ENCODE measurements at regions not wholly inside any gene's neighbourhood (a gene's known extent, or its start where the extent isn't known, plus 50 kb on each side); places are given as distances from the start of the nearest gene placed in this dataset.
A peak's percentile ranks its signal among the peaks of the same experiment; 100 is the strongest.

GRCh38 chr16:54654429-54654828 is 276.2 kb upstream of the IRX5 start:
- no peak overlapping the region for H3K9ac ChIP-seq
- peaks cover 0 to 27% (median 5%) of the 10 kb centered on the region in 11 experiments; a peak in 8 of 22 replicates for H3K9me3 ChIP-seq (replicated peaks in 1 of 11)
- no peaks in the 10 kb centered on the region for H4K20me1 ChIP-seq
- peaks cover 0 to 15% (median 0%) of the 10 kb centered on the region in 10 experiments; a peak in 3 of 20 replicates for H3K4me1 ChIP-seq
- no peak overlapping the region for H3K27ac ChIP-seq
- no peak for TF ChIP-seq Cebpa-rat (IDR thresholded peaks at IDR 0.05)
- H3K27me3 ChIP-seq, result no peaks in the 10 kb centered on the region
- no peak overlapping the region for H3K4me2 ChIP-seq
- H3K4me3 ChIP-seq, result no peak overlapping the region
- H3K36me3 ChIP-seq, result no peaks in the 10 kb centered on the region

GRCh38 chr16:54652201-54652770 is 278.4 kb upstream of the IRX5 start:
- Histone ChIP-seq H3K27me3 (no peaks in the 10 kb centered on the region), H3K4me1 (peaks cover 0 to 15% (median 0%) of the 10 kb centered on the region in 10 experiments; a peak in 3 of 20 replicates), H3K4me3 (no peak overlapping the region), H3K27ac (no peak overlapping the region), H3K9ac (no peak overlapping the region), H3K4me2 (no peak overlapping the region), H4K20me1 (no peaks in the 10 kb centered on the region), H3K9me3 (replicated peaks in 1 of 11) (peaks cover 0 to 8% (median 0%) of the 10 kb centered on the region in 11 experiments; a peak in 7 of 22 replicates), H3K36me3 (no peaks in the 10 kb centered on the region)
- no peak for TF ChIP-seq Cebpa-rat (IDR thresholded peaks at IDR 0.05)

GRCh38 chr16:54651440-54652195 is 279.0 kb upstream of the IRX5 start:
- H3K4me3 ChIP-seq, result no peak overlapping the region
- no peaks in the 10 kb centered on the region for H4K20me1 ChIP-seq
- no peaks in the 10 kb centered on the region for H3K27me3 ChIP-seq
- no peak overlapping the region for H3K9ac ChIP-seq
- H3K27ac ChIP-seq, result no peak overlapping the region
- no peak overlapping the region for H3K4me2 ChIP-seq
- H3K4me1 ChIP-seq, result peaks cover 0 to 15% (median 0%) of the 10 kb centered on the region in 10 experiments; a peak in 3 of 20 replicates
- TF ChIP-seq Cebpa-rat (IDR thresholded peaks at IDR 0.05), result no peak
- H3K9me3 ChIP-seq (replicated peaks in 1 of 11), result peaks cover 0 to 7% (median 0%) of the 10 kb centered on the region in 11 experiments; a peak in 2 of 22 replicates
- H3K36me3 ChIP-seq, result no peaks in the 10 kb centered on the region

- H3K4me1 ChIP-seq, result peaks cover 0 to 8% (median 0%) of the 10 kb centered on the region in 10 experiments; a peak in 2 of 20 replicates
- no peak overlapping the region for H3K4me3 ChIP-seq
- no peak overlapping the region for H3K9ac ChIP-seq
- no peaks in the 10 kb centered on the region for H3K27me3 ChIP-seq
- no peaks in the 10 kb centered on the region for H3K36me3 ChIP-seq
- no peak for TF ChIP-seq Cebpa-rat (IDR thresholded peaks at IDR 0.05)
- H3K9me3 ChIP-seq (replicated peaks in 1 of 11), result peaks cover 0 to 7% (median 0%) of the 10 kb centered on the region in 11 experiments; a peak in 2 of 22 replicates
- no peak overlapping the region for H3K27ac ChIP-seq
- no peak overlapping the region for H3K4me2 ChIP-seq
- no peaks in the 10 kb centered on the region for H4K20me1 ChIP-seq
Measured at GRCh38 chr16:54649876-54650275, 280.8 kb upstream of the IRX5 start.

- no peak for TF ChIP-seq Cebpa-rat (IDR thresholded peaks at IDR 0.05)
- Histone ChIP-seq H3K9me3 (replicated peaks in 1 of 11) (peaks cover 0 to 7% (median 0%) of the 10 kb centered on the region in 11 experiments; a peak in 2 of 22 replicates), H4K20me1 (no peaks in the 10 kb centered on the region), H3K4me2 (no peak overlapping the region), H3K4me3 (no peak overlapping the region), H3K4me1 (peaks cover 0 to 8% (median 0%) of the 10 kb centered on the region in 10 experiments; a peak in 2 of 20 replicates), H3K27me3 (no peaks in the 10 kb centered on the region), H3K36me3 (no peaks in the 10 kb centered on the region), H3K27ac (no peak overlapping the region), H3K9ac (no peak overlapping the region)
Measured at GRCh38 chr16:54648575-54648974, 282.1 kb upstream of the IRX5 start.

GRCh38 chr16:54647725-54648221 is 282.9 kb upstream of the IRX5 start:
- TF ChIP-seq Cebpa-rat (IDR thresholded peaks at IDR 0.05), result no peak
- peaks cover 0 to 5% (median 0%) of the 10 kb centered on the region in 10 experiments; a peak in 2 of 20 replicates for H3K4me1 ChIP-seq
- no peak overlapping the region for H3K4me3 ChIP-seq
- H4K20me1 ChIP-seq, result no peaks in the 10 kb centered on the region
- no peak overlapping the region for H3K9ac ChIP-seq
- no peak overlapping the region for H3K4me2 ChIP-seq
- H3K36me3 ChIP-seq, result no peaks in the 10 kb centered on the region
- no peak overlapping the region for H3K27ac ChIP-seq
- H3K9me3 ChIP-seq (replicated peaks in 1 of 11), result peaks cover 0 to 5% (median 0%) of the 10 kb centered on the region in 11 experiments; a peak in 2 of 22 replicates
- H3K27me3 ChIP-seq, result no peaks in the 10 kb centered on the region

- H3K4me2 ChIP-seq, result no peak overlapping the region
- H3K36me3 ChIP-seq, result no peaks in the 10 kb centered on the region
- no peak overlapping the region for H3K9ac ChIP-seq
- no peaks in the 10 kb centered on the region for H4K20me1 ChIP-seq
- H3K27ac ChIP-seq, result no peak overlapping the region
- no peaks in the 10 kb centered on the region; a peak in 2 of 20 replicates for H3K4me1 ChIP-seq
- TF ChIP-seq Cebpa-rat (IDR thresholded peaks at IDR 0.05), result no peak
- H3K27me3 ChIP-seq, result no peaks in the 10 kb centered on the region
- H3K4me3 ChIP-seq, result no peak overlapping the region
- peaks cover 0 to under 1% (median 0%) of the 10 kb centered on the region in 11 experiments; a peak in 1 of 22 replicates for H3K9me3 ChIP-seq (replicated peaks in 1 of 11)
Measured at GRCh38 chr16:54647216-54647615, 283.4 kb upstream of the IRX5 start.

GRCh38 chr16:54645345-54645744 is 285.3 kb upstream of the IRX5 start:
- Histone ChIP-seq H3K4me3 (no peak overlapping the region), H3K36me3 (no peaks in the 10 kb centered on the region), H3K4me1 (no peaks in the 10 kb centered on the region), H4K20me1 (no peaks in the 10 kb centered on the region), H3K27me3 (no peaks in the 10 kb centered on the region), H3K4me2 (no peak overlapping the region), H3K9ac (no peak overlapping the region), H3K9me3 (replicated peaks in 1 of 11) (peaks cover 0 to 10% (median 0%) of the 10 kb centered on the region in 11 experiments; a peak in 1 of 22 replicates), H3K27ac (no peak overlapping the region)
- no peak for TF ChIP-seq Cebpa-rat (IDR thresholded peaks at IDR 0.05)

GRCh38 chr16:54636221-54636793 is 294.4 kb upstream of the IRX5 start:
- H3K4me2 ChIP-seq, result peak overlapping the region in 8 of 11 experiments; percentile 4 to 61 (median 47); a peak in 15 of 22 replicates
- H3K27me3 ChIP-seq, result no peaks in the 10 kb centered on the region
- no peak overlapping the region for H3K9ac ChIP-seq
- peaks cover 0 to 9% (median 8%) of the 10 kb centered on the region in 10 experiments; a peak in 13 of 20 replicates for H3K4me1 ChIP-seq
- no peak for TF ChIP-seq Cebpa-rat (IDR thresholded peaks at IDR 0.05)
- H3K36me3 ChIP-seq, result no peaks in the 10 kb centered on the region
- no peak overlapping the region for H3K4me3 ChIP-seq
- no peaks in the 10 kb centered on the region for H4K20me1 ChIP-seq
- H3K27ac ChIP-seq, result no peak overlapping the region
- peaks cover 0 to 9% (median 0%) of the 10 kb centered on the region in 11 experiments; a peak in 2 of 22 replicates for H3K9me3 ChIP-seq (replicated peaks in 1 of 11)
